ENCODE measurements at regions not wholly inside any gene's neighbourhood (a gene's known extent, or its start where the extent isn't known, plus 50 kb on each side); places are given as distances from the start of the nearest gene placed in this dataset.

GRCh38 chr6:140256248-140256647, 881.8 kb upstream of the CITED2 start:
- Histone ChIP-seq H3K27me3 (replicated peaks; ENCODE audit: control insufficient read depth, insufficient read depth, low read length, poor library complexity, severe bottlenecking) (no peaks in the 10 kb centered on the region), H3K4me3 (ENCODE audit: insufficient read depth, low read depth, low read length, poor library complexity, severe bottlenecking) (no peak overlapping the region), H3K36me3 (ENCODE audit: control insufficient read depth, insufficient read depth, low read length) (no peaks in the 10 kb centered on the region), H3K27ac (ENCODE audit: insufficient read depth, low read length, poor library complexity, severe bottlenecking) (no peak overlapping the region), H3K4me1 (ENCODE audit: control insufficient read depth, insufficient read depth, low read length, poor library complexity, severe bottlenecking) (no peaks in the 10 kb centered on the region), H3K9me3 (ENCODE audit: control insufficient read depth, low read length) (no peaks in the 10 kb centered on the region)
- DNase-seq = no peak

GRCh38 chr6:140253096-140253495, 878.6 kb upstream of the CITED2 start:
- H3K27me3 ChIP-seq (replicated peaks; ENCODE audit: control insufficient read depth, insufficient read depth, low read length, poor library complexity, severe bottlenecking) = no peaks in the 10 kb centered on the region
- no peaks in the 10 kb centered on the region for H3K36me3 ChIP-seq (ENCODE audit: control insufficient read depth, insufficient read depth, low read length)
- H3K9me3 ChIP-seq (ENCODE audit: control insufficient read depth, low read length) = no peaks in the 10 kb centered on the region
- H3K4me1 ChIP-seq (ENCODE audit: control insufficient read depth, insufficient read depth, low read length, poor library complexity, severe bottlenecking) = no peaks in the 10 kb centered on the region
- H3K4me3 ChIP-seq (ENCODE audit: insufficient read depth, low read depth, low read length, poor library complexity, severe bottlenecking) = no peak overlapping the region
- no peak overlapping the region for H3K27ac ChIP-seq (ENCODE audit: insufficient read depth, low read length, poor library complexity, severe bottlenecking)
- DNase-seq = no peak

GRCh38 chr6:140252099-140252498, 877.7 kb upstream of the CITED2 start:
- DNase-seq = no peak
- no peaks in the 10 kb centered on the region for H3K27me3 ChIP-seq (replicated peaks; ENCODE audit: control insufficient read depth, insufficient read depth, low read length, poor library complexity, severe bottlenecking)
- H3K4me1 ChIP-seq (ENCODE audit: control insufficient read depth, insufficient read depth, low read length, poor library complexity, severe bottlenecking) = no peaks in the 10 kb centered on the region
- no peaks in the 10 kb centered on the region for H3K9me3 ChIP-seq (ENCODE audit: control insufficient read depth, low read length)
- no peaks in the 10 kb centered on the region for H3K36me3 ChIP-seq (ENCODE audit: control insufficient read depth, insufficient read depth, low read length)
- H3K27ac ChIP-seq (ENCODE audit: insufficient read depth, low read length, poor library complexity, severe bottlenecking) = no peak overlapping the region
- no peak overlapping the region for H3K4me3 ChIP-seq (ENCODE audit: insufficient read depth, low read depth, low read length, poor library complexity, severe bottlenecking)

- Histone ChIP-seq H3K9me3 (ENCODE audit: control insufficient read depth, low read length) (no peaks in the 10 kb centered on the region), H3K4me1 (ENCODE audit: control insufficient read depth, insufficient read depth, low read length, poor library complexity, severe bottlenecking) (no peaks in the 10 kb centered on the region), H3K27me3 (replicated peaks; ENCODE audit: control insufficient read depth, insufficient read depth, low read length, poor library complexity, severe bottlenecking) (no peaks in the 10 kb centered on the region), H3K36me3 (ENCODE audit: control insufficient read depth, insufficient read depth, low read length) (no peaks in the 10 kb centered on the region), H3K27ac (ENCODE audit: insufficient read depth, low read length, poor library complexity, severe bottlenecking) (no peak overlapping the region), H3K4me3 (ENCODE audit: insufficient read depth, low read depth, low read length, poor library complexity, severe bottlenecking) (no peak overlapping the region)
- DNase-seq = no peak
Measured at GRCh38 chr6:140245296-140246040, 871.0 kb upstream of the CITED2 start.

- Histone ChIP-seq H3K27ac (ENCODE audit: insufficient read depth, low read length, poor library complexity, severe bottlenecking) (no peak overlapping the region), H3K27me3 (replicated peaks; ENCODE audit: control insufficient read depth, insufficient read depth, low read length, poor library complexity, severe bottlenecking) (no peaks in the 10 kb centered on the region), H3K4me1 (ENCODE audit: control insufficient read depth, insufficient read depth, low read length, poor library complexity, severe bottlenecking) (no peaks in the 10 kb centered on the region), H3K36me3 (ENCODE audit: control insufficient read depth, insufficient read depth, low read length) (no peaks in the 10 kb centered on the region), H3K4me3 (ENCODE audit: insufficient read depth, low read depth, low read length, poor library complexity, severe bottlenecking) (no peak overlapping the region), H3K9me3 (ENCODE audit: control insufficient read depth, low read length) (no peaks in the 10 kb centered on the region)
- DNase-seq = no peak
Measured at GRCh38 chr6:140237251-140237650, 862.8 kb upstream of the CITED2 start.

- DNase-seq = no peak
- no peak overlapping the region for H3K27ac ChIP-seq (ENCODE audit: insufficient read depth, low read length, poor library complexity, severe bottlenecking)
- H3K27me3 ChIP-seq (replicated peaks; ENCODE audit: control insufficient read depth, insufficient read depth, low read length, poor library complexity, severe bottlenecking) = no peaks in the 10 kb centered on the region
- no peaks in the 10 kb centered on the region for H3K4me1 ChIP-seq (ENCODE audit: control insufficient read depth, insufficient read depth, low read length, poor library complexity, severe bottlenecking)
- no peaks in the 10 kb centered on the region for H3K9me3 ChIP-seq (ENCODE audit: control insufficient read depth, low read length)
- H3K4me3 ChIP-seq (ENCODE audit: insufficient read depth, low read depth, low read length, poor library complexity, severe bottlenecking) = no peak overlapping the region
- H3K36me3 ChIP-seq (ENCODE audit: control insufficient read depth, insufficient read depth, low read length) = no peaks in the 10 kb centered on the region
Measured at GRCh38 chr6:140236732-140237131, 862.3 kb upstream of the CITED2 start.

GRCh38 chr6:140230282-140230681, 855.8 kb upstream of the CITED2 start:
- Histone ChIP-seq H3K27me3 (replicated peaks; ENCODE audit: control insufficient read depth, insufficient read depth, low read length, poor library complexity, severe bottlenecking) (no peaks in the 10 kb centered on the region), H3K27ac (ENCODE audit: insufficient read depth, low read length, poor library complexity, severe bottlenecking) (no peak overlapping the region), H3K36me3 (ENCODE audit: control insufficient read depth, insufficient read depth, low read length) (no peaks in the 10 kb centered on the region), H3K4me3 (ENCODE audit: insufficient read depth, low read depth, low read length, poor library complexity, severe bottlenecking) (no peak overlapping the region), H3K9me3 (ENCODE audit: control insufficient read depth, low read length) (no peaks in the 10 kb centered on the region), H3K4me1 (ENCODE audit: control insufficient read depth, insufficient read depth, low read length, poor library complexity, severe bottlenecking) (no peaks in the 10 kb centered on the region)
- DNase-seq = no peak

GRCh38 chr6:140228491-140228890, 854.0 kb upstream of the CITED2 start:
- Histone ChIP-seq H3K36me3 (ENCODE audit: control insufficient read depth, insufficient read depth, low read length) (no peaks in the 10 kb centered on the region), H3K9me3 (ENCODE audit: control insufficient read depth, low read length) (no peaks in the 10 kb centered on the region), H3K4me1 (ENCODE audit: control insufficient read depth, insufficient read depth, low read length, poor library complexity, severe bottlenecking) (no peaks in the 10 kb centered on the region), H3K27ac (ENCODE audit: insufficient read depth, low read length, poor library complexity, severe bottlenecking) (no peak overlapping the region), H3K4me3 (ENCODE audit: insufficient read depth, low read depth, low read length, poor library complexity, severe bottlenecking) (no peak overlapping the region), H3K27me3 (replicated peaks; ENCODE audit: control insufficient read depth, insufficient read depth, low read length, poor library complexity, severe bottlenecking) (no peaks in the 10 kb centered on the region)
- no peak for DNase-seq

- no peak overlapping the region for H3K27ac ChIP-seq (ENCODE audit: insufficient read depth, low read length, poor library complexity, severe bottlenecking)
- no peak for DNase-seq
- no peaks in the 10 kb centered on the region for H3K36me3 ChIP-seq (ENCODE audit: control insufficient read depth, insufficient read depth, low read length)
- no peaks in the 10 kb centered on the region for H3K27me3 ChIP-seq (replicated peaks; ENCODE audit: control insufficient read depth, insufficient read depth, low read length, poor library complexity, severe bottlenecking)
- H3K4me3 ChIP-seq (ENCODE audit: insufficient read depth, low read depth, low read length, poor library complexity, severe bottlenecking) = no peak overlapping the region
- H3K4me1 ChIP-seq (ENCODE audit: control insufficient read depth, insufficient read depth, low read length, poor library complexity, severe bottlenecking) = no peaks in the 10 kb centered on the region
- no peaks in the 10 kb centered on the region for H3K9me3 ChIP-seq (ENCODE audit: control insufficient read depth, low read length)
Measured at GRCh38 chr6:140226637-140227036, 852.2 kb upstream of the CITED2 start.

- no peaks in the 10 kb centered on the region for H3K4me1 ChIP-seq (ENCODE audit: control insufficient read depth, insufficient read depth, low read length, poor library complexity, severe bottlenecking)
- no peak overlapping the region for H3K4me3 ChIP-seq (ENCODE audit: insufficient read depth, low read depth, low read length, poor library complexity, severe bottlenecking)
- H3K27ac ChIP-seq (ENCODE audit: insufficient read depth, low read length, poor library complexity, severe bottlenecking) = no peak overlapping the region
- H3K36me3 ChIP-seq (ENCODE audit: control insufficient read depth, insufficient read depth, low read length) = no peaks in the 10 kb centered on the region
- H3K27me3 ChIP-seq (replicated peaks; ENCODE audit: control insufficient read depth, insufficient read depth, low read length, poor library complexity, severe bottlenecking) = no peaks in the 10 kb centered on the region
- H3K9me3 ChIP-seq (ENCODE audit: control insufficient read depth, low read length) = no peaks in the 10 kb centered on the region
- no peak for DNase-seq
Measured at GRCh38 chr6:140225701-140226436, 851.4 kb upstream of the CITED2 start.

All from effector memory CD4-positive, alpha-beta T cell (primary cell).